Calu3 (cell line): ENCODE measurements at regions not wholly inside any gene's neighbourhood (a gene's known extent, or its start where the extent isn't known, plus 50 kb on each side); places are given as distances from the start of the nearest gene placed in this dataset.

Source experiments
- BruUV-seq: library from RNA; stranded (reverse); fragments of 400-500 nt; replicated peaks from 2 replicates; lab custom pipeline; 2021; lab: Mats Ljungman, UMichigan
- CTCF ChIA-PET: fragments of 300-600 bp; sonication (Branson Sonifier 250); formaldehyde crosslinking; loops from one replicate; lab custom pipeline; 2022; ENCODE audit warnings: antibody characterized with exemption; lab: Charles Lee
- DNase-seq: peaks from one replicate; pipeline ENCODE4 v3.0.0; 2022
- H3K27ac Mint-ChIP-seq: one replicate; pipeline ENCODE4 v1.8.0; 2022; ENCODE audit warnings: mixed read lengths; ENCODE audit not compliant: unreplicated experiment
- H3K27me3 Mint-ChIP-seq: one replicate; pipeline ENCODE4 v1.8.0; 2022; ENCODE audit warnings: mixed read lengths; ENCODE audit not compliant: unreplicated experiment
- H3K36me3 Mint-ChIP-seq: one replicate; pipeline ENCODE4 v1.8.0; 2022; ENCODE audit warnings: mild to moderate bottlenecking, moderate library complexity, mixed read lengths; ENCODE audit not compliant: insufficient read depth, unreplicated experiment
- H3K4me1 Mint-ChIP-seq: one replicate; pipeline ENCODE4 v1.8.0; 2022; ENCODE audit warnings: mild to moderate bottlenecking, low read depth, mixed read lengths; ENCODE audit not compliant: unreplicated experiment
- H3K4me3 Mint-ChIP-seq: one replicate; pipeline ENCODE4 v1.8.0; 2022; ENCODE audit warnings: mild to moderate bottlenecking, low read depth, moderate library complexity, mixed read lengths; ENCODE audit not compliant: unreplicated experiment
- H3K9me3 Mint-ChIP-seq: one replicate; pipeline ENCODE4 v1.8.0; 2022; ENCODE audit warnings: low read depth, mixed read lengths; ENCODE audit not compliant: unreplicated experiment
- CTCF ChIP-seq: fragments of 200-600 bp; IDR thresholded peaks from one replicate; pipeline ENCODE4 v1.8.0; 2022; ENCODE audit warnings: antibody characterized with exemption; ENCODE audit not compliant: unreplicated experiment
- intact Hi-C: fragments of 100-400 bp; cut with micrococcal nuclease; formaldehyde crosslinking; loops from one replicate; pipeline ENCODE4 v1.10.0; 2022; ENCODE audit not compliant: unreplicated experiment

- Mint-ChIP-seq H3K4me1 (no peaks in the 10 kb centered on the region), H3K27me3 (no peaks in the 10 kb centered on the region), H3K27ac (no peak overlapping the region), H3K4me3 (no peak overlapping the region), H3K9me3 (peaks cover 7% of the 10 kb centered on the region), H3K36me3 (no peaks in the 10 kb centered on the region)
- intact Hi-C loops = no loop called here
- TF ChIP-seq CTCF = no peak
- CTCF ChIA-PET = no interaction called here
- no peak for DNase-seq
- BruUV-seq = no TSS peak
Measured at GRCh38 chr1:164937291-164937690, 378.3 kb downstream of the PBX1 start.

GRCh38 chr1:164932580-164932979, 373.6 kb downstream of the PBX1 start:
- DNase-seq = no peak
- H3K4me3 Mint-ChIP-seq = no peak overlapping the region
- BruUV-seq = no TSS peak
- intact Hi-C loops = no loop called here
- H3K9me3 Mint-ChIP-seq = peaks cover 4% of the 10 kb centered on the region
- no peak for TF ChIP-seq CTCF
- H3K36me3 Mint-ChIP-seq = no peaks in the 10 kb centered on the region
- H3K27ac Mint-ChIP-seq = no peak overlapping the region
- H3K4me1 Mint-ChIP-seq = no peaks in the 10 kb centered on the region
- H3K27me3 Mint-ChIP-seq = no peaks in the 10 kb centered on the region
- CTCF ChIA-PET = no interaction called here

GRCh38 chr1:164930833-164931232, 371.8 kb downstream of the PBX1 start:
- no peak for TF ChIP-seq CTCF
- Mint-ChIP-seq H3K4me3 (no peak overlapping the region), H3K27me3 (no peaks in the 10 kb centered on the region), H3K4me1 (no peaks in the 10 kb centered on the region), H3K27ac (no peak overlapping the region), H3K9me3 (no peaks in the 10 kb centered on the region), H3K36me3 (no peaks in the 10 kb centered on the region)
- CTCF ChIA-PET = interaction anchor here (0.8 kb wide), 1 partner anchor 407 kb away, joined by 3 read pairs; no protein-coding TSS in a partner anchor
- intact Hi-C loops = no loop called here
- no TSS peak for BruUV-seq
- DNase-seq = no peak

- intact Hi-C loops = no loop called here
- Mint-ChIP-seq H3K4me3 (no peak overlapping the region), H3K9me3 (no peaks in the 10 kb centered on the region), H3K4me1 (no peaks in the 10 kb centered on the region), H3K36me3 (no peaks in the 10 kb centered on the region), H3K27ac (no peak overlapping the region), H3K27me3 (no peaks in the 10 kb centered on the region)
- CTCF ChIA-PET = interaction anchor here (0.8 kb wide), 1 partner anchor 406 kb away, joined by 3 read pairs; no protein-coding TSS in a partner anchor
- DNase-seq = no peak
- no TSS peak for BruUV-seq
- TF ChIP-seq CTCF = no peak
Measured at GRCh38 chr1:164930241-164930640, 371.3 kb downstream of the PBX1 start.
